IPS-11a (cell line): ENCODE measurements at regions not wholly inside any gene's neighbourhood (a gene's known extent, or its start where the extent isn't known, plus 50 kb on each side); places are given as distances from the start of the nearest gene placed in this dataset.
"Not testable (repeated sequence)": the region's sequence is repeated elsewhere in the genome, so short reads cannot be mapped to it uniquely, and the experiment has no call there.

ENCODE experiments used
- H3K4me3 ChIP-seq: one replicate; pipeline ENCODE4 v1.5.1; 2013; ENCODE audit warnings: low read depth, low read length, control low read depth

DNA sequence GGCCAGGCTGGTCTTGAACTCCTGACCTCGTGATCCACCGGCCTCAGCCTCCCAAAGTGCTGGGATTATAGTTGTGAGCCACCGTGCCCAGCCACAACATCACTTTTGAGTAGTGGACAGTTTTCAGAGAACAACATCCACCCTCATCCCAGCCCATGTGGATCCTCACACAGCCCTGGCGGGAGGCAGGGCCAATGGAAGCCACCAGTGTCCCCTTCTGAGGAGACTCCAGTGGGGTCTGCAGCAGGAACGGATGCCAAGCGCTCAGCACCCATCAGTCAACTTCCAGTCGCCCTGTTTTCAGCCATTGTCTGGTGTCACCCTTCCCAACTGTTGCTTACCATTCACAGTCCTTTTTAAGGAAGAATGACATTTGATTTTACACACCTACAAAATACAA is 302.5 kb downstream of the BCL2L11 start:
- H3K4me3 ChIP-seq = not testable (repeated sequence)

DNA sequence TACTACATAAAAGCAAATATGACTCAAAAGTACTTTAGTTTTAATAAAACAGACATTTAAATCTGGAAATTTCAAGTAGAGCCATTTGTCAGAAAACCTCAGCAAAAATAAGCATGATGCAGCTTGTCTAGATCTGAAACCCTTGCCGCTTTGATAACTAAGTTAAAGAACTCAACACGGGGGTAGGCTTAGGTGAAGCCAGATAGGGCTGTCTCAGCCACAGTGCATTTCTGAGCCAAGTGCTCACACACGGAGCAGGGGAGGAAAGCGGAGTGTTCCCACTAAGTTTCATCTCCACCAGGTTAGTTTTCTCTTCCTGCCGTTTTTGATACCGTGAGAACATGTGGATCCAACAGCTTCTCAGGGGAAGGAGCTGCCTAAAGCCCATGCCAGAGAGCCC is 303.5 kb downstream of the BCL2L11 start:
- not testable (repeated sequence) for H3K4me3 ChIP-seq

DNA sequence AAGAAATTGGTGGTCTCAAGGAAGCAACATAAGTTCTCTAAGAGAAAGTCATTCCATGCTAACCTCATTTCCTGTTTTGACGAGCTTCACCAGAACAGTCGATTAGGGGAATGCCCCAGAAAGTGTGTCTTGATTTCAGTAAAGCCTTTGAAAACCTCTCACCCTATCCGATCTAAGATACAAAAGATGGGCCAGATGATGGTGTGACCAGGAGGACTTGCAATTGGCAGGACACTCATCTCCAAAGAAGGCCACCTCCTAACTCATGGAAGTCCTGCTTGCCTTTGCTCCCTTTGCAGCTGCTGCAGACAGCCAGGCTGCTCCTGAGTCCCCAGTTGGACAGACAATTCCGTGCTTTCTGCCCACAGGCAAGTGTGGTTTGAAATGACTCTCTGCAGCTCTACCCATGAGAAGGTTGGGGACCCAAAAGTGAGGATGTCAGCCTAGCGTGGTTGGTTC is 304.2 kb downstream of the BCL2L11 start:
- H3K4me3 ChIP-seq = not testable (repeated sequence)

DNA sequence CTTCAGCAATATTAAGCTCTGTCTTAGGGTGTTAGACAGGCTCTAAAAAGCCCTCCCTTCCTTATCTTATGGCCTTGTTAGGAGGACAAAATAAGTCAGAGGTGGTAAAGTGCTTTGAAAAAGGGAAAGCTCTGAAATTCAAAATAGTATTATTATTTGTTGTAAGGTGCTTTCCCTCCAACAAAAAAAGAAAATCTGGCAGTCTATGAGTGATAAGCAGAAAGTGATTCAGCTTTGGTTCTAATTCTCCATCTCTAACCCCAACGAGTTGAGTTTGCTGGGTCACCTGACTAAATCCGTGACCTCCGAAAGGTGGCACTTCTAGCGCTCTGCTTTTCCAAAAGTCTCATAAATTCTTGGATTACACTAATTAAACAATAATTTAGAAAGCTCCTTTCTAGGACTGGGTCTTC is 305.1 kb downstream of the BCL2L11 start:
- not testable (repeated sequence) for H3K4me3 ChIP-seq

DNA sequence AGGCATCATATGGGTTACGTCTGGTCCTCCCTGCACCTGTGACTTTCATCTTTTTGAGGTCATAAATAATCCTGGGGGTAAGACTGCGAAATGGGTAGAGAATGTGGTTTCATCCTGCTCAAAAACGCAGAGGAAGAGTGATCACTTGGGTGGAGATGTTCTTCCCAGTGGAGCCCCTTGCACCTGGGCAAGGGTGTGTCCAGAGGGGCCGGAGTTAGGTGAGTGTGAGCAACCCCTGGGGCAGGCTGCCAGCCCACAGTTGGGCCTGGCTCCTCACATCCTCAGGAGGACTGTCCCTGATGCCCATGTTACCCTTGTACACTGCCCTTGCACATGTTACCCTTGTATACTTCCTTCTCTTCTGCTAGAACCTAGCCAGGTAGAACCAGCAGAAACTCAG is 306.6 kb downstream of the BCL2L11 start:
- H3K4me3 ChIP-seq = not testable (repeated sequence)

DNA sequence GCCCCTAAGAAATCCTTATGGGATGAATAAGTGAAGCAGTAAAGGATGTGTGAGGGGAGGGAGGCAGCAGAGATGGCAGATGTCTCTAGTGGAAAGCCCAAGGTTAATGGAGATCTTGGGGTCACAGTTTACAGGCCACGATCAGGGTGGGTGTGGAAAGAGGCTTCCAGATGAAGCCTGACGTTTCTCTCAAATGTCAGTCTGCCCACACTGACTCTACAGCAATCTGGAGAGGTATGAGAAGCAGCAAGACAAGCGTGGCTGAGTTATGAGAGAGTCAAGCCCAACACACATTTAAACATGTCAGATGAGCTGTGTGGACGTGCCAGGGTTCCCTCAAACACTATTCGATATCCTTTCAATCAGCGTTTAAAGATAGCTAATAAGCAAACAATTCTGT is 308.2 kb downstream of the BCL2L11 start:
- not testable (repeated sequence) for H3K4me3 ChIP-seq

DNA sequence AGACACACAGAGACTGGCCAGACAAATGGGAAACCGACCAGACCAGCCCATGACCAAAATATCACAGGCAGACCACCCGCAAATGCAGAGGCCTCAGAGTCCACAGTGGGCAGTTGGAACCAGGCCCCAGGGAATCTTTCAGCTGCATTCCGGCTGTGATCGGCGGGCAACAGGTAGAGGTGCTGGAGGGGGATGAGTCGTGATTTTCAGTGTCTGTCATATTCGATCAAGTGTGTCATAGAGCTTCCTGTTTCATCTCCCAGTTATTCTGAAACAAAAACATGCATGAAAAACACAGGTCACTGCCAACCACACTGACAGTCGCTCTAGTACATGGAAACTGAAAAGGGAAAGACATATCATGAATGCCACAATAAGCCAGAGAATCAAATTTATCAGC is 308.6 kb downstream of the BCL2L11 start:
- H3K4me3 ChIP-seq = not testable (repeated sequence)

DNA sequence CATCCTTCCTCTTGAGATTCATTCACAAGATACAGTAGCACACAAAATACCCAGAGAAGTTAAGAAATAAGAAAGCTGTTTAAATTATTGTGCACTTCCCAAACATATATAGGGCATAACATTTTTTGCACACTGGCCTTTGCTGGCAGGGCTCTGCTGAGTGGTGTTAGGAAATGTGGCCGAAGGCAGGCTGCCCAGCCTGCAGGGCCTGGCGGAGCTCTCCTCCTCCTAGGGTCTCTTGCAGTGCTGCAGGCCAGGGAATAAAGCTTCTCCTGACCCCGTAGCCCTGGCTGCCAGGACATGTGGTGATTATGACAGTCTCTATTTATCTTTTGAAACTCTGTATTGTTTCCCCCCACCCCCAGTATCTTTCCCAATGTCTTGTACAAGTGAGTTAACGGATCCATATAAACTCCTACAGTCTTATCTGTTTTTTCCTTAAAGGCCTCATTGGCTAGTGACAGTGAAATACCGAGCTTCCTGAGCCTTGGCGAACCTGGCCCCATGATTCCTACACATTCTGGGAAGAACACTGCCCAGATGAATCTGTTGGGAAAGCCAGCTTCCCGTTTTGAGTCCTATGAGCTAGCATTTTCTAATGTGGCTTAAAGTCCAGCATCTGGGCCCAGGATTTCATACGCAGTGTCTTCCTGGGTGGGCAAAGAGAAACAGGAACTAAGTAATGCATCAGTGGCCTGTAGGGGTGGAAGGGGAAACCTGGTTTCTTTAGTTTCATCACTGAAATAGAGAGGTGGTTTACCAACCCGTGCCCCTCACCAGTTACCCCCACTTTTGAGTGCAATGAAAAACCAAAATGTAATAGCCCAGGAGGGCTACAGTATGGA is 310.3 kb downstream of the BCL2L11 start:
- not testable (repeated sequence) for H3K4me3 ChIP-seq

DNA sequence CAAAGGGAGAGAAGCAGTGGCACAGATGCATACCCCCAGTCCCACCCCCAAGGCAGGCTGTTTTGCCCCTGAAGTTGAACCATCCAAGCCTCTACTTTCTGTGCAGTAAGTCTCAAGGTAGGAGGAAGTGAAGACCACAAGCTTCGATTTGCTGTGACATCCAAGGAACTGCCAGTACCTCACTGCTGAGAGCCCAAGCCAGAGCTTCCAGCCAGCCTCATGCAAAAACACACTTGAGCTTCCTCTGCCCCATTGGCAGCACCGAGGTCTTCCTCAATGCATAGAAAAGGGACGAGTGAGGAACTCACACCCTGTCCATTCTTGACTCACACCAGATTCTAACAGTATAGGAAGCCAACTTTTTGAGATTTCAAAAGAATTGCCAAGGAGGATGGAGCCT is 311.7 kb downstream of the BCL2L11 start:
- H3K4me3 ChIP-seq = not testable (repeated sequence)

DNA sequence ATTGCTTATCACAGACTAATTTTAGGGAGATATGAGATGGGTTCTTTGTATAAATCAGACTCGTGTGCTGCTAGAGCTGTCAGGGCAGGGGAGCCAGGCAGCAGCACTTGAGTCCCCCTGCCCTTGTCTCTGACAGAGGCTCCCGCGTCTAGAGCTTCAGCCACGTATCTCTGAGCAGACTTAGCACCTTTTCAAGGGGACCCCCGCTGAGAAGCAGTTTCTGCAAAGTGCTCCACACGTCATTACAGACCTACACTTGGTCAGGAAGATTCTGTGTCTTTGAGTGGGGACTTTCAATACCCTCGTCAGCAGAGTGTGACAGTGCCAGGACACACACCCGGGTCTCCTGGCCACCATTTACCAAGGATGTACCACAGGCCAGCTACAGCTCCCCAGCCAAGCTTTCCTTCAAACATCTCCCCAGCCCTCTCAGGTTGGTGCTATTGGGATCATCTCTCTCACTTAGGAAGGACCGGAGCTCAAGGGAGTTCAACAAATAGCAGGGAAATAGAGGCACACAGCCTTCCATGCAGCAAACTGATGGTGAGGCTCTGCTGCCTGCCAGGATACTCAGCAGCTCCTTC is 312.3 kb downstream of the BCL2L11 start:
- not testable (repeated sequence) for H3K4me3 ChIP-seq

DNA sequence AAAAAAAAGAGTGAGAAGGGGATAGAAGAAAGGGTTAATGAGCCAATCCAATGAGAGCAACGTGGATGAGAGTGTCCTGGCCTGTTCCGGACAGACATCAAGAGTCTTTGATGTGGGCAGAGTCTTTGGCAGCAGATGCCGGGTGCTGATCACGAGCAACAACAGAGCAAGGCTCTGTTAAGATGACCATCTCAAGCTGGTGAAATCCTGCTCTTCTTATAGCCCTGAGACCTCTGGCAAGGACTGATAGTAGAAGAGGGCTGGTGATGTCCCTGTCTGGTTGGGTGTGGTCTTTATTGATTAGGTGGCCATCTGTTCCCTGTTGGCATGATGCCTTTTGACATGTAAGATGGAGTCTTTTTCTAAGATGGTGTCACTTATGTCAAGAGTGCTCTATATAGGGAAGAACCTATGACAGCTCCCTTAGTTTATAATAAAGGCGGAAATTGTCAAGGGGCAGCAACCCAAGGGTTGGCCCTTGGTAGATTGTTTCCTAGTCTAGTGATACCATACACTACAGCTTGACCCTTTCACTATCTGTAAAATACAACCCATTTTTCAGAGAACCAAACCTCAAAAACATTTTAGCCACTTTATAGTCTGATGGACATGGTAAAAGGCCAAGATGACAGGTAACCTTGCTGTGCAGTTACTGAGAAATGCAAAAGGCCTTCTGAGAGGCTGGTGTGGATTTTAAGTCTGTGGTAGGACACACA is 313.3 kb downstream of the BCL2L11 start:
- H3K4me3 ChIP-seq = not testable (repeated sequence)

DNA sequence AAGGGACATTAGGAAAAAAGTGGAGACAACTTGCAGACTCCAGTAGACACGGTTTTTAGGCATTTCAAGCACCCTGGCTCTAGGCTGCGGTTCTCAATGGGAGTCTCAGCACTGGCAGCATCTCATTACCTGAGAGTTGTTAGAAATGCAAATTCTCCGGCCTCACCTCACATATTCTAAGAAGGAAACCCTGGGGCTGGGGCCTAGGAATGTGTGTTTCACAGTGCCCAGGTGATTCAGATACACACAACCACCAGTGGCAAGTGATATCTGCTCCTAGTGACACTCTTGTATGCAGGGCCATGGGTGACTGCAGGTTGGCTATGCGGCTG is 313.9 kb downstream of the BCL2L11 start:
- H3K4me3 ChIP-seq = not testable (repeated sequence)

DNA sequence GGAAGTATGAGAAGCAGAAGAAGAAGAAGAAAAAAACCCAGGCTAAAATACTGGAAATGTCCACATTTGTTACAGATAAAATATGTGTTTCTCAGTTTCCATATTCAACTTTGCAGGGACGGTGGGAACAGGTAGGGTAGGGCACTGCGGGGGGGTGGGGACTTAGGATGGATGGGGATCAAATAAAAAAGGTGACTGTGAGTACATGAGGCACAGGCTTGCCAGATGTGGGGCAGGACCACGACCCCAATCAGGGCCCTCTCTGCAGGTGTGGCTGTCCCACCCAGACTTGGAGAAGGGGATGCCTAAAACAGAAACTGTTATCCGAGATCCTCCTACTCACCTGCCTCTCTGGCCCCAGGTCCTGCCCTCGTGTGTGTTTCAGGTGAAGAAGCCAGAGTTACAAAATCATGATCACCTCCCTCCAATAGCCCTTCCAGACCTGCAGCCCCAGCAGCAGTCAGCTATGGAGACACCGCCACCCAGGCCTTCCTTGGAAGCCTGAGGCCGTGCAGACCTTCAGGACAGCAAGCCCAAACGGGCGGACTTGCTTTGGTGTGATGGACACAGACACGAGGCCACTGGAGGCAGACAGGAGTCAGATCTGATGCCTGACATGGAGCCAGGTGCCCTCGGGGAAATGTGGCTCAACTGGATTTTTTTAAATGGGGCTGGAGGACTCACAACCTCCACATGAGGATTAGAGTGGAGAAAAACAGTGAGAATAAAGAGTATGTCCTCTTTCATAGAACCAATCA is 315.0 kb downstream of the BCL2L11 start:
- not testable (repeated sequence) for H3K4me3 ChIP-seq

DNA sequence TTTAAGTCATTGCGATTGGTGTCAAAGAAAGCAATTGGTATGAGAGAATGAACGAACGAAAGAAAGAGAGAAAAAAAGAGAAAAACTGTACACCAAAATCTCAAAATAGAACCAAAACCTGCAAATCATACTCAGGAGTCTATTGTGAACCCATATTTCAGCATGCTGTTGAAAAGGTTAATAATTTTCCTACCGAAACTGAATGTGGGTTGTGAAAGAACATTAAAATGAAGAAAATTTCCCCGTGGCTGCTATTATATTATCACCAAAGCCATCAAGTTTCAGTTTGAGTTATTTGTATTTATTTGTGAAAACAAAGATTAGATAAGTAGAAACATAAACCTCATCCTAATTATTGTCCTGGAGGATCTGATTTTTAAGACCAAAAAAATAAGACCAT is 315.7 kb downstream of the BCL2L11 start:
- not testable (repeated sequence) for H3K4me3 ChIP-seq

DNA sequence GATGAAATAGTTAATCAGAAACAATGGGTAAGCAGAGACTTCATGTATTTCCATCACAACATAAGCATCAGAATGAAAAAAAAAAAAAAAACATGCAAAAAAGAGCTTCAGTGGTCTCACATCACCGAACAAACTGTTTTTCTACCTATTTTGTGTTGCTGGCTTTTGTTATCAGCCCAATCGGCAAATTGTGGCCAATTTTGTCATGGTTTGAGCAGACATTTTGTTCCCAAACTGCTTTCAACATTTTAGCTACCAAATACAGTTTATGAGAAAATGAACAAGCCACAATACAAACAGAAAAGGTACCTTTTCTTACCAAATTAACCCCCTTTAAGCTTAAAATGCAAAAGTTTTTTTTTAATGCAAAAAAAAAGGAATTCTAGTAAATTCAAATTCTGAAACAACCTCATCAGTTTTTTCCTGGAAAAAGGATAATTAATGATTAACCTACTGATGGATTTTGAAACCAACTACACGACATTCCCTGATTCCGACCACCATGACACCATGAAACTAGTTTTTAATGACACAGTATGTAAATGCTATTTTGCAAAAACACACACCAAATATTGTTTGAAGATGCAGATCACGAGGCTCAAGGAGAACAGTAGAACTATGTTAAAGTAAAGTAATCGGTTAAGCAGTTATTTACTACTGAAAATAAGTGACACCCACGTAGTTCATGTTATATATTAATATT is 316.7 kb downstream of the BCL2L11 start:
- H3K4me3 ChIP-seq = not testable (repeated sequence)

DNA sequence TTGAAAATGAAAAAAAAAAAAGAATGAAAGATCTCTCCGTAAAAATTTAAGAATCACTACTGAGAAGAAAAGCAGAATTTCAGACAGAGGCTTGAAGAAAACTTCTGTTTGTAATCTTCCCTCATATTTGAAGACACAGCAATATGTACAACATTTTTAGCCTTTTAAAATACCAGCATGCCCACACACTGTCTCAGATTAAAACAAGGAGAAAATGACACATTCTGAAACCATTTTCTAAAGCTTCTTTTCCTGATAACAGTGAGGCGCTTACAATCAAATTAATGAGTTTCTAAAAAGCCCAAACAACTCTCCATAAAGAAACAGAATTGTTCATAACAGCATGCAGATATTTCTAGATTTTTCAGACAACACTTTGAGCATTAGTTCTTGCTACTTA is 317.4 kb downstream of the BCL2L11 start:
- not testable (repeated sequence) for H3K4me3 ChIP-seq

DNA sequence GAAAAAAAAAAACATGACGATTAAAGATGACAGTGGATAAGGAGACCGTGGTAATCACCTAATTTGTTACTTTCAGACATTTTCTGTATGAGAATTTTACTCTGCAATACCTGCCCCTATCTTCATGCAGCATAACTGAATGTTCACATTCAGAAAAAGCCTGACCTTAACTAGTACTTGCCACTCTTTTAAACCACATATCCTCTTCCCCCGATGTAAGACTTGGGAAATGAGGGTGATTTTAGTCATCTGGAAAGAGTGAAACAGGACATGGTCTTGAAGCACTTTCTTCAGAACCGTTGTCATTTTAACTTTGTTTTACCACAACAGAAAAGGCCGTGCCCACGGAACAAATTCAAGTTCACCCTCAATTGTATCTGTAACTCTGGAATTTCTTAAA is 318.5 kb downstream of the BCL2L11 start:
- not testable (repeated sequence) for H3K4me3 ChIP-seq

DNA sequence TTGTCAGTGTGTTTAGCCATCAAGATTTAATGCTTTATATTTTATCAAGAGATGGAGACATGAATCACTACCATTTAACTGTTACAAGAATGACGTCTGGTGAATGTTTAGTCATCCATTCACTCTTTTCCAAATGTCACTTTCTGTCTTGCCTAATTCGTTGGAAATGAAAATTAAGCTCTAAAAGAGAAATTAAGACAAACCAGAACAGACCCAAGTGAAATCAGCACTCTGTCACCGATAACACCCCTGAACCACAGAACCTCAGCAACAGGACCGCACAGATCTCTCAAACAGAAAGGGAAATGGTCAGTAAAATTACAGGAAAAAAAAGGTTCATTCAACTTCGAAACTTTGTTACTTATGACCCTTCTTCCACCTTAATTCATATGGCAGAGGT is 320.9 kb downstream of the BCL2L11 start:
- not testable (repeated sequence) for H3K4me3 ChIP-seq

DNA sequence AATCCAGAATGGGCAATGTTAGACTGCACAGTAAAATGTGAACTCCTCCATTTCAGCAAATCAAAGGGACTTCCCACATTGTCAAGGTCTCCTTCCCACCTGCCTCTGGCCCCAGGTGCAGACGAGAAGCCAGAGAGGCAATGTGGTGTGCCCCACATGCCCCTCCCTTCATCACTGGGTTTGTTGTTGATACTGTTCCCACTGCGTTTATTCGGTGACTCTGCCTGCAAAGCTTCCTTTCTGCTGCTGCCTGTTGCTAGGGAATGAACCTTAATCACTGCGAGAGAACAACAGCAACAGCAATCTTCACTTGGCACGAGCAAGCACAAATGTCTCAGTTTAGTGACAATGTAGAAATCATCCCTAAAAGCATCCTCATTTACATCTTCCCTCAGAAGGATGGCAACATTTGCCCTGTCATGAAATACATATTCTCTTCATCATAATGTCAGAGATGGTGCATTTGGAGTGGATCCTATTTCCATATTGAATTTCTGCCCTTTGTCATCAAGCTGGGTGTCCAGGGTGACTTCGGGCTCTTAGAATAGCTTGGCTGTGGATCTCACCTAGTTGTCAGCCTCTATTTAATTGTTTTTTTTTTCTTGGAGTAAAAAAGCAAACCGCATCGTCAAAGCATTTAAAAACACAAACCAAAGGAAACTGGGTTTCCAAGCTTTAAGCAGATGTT is 322.2 kb downstream of the BCL2L11 start:
- not testable (repeated sequence) for H3K4me3 ChIP-seq

DNA sequence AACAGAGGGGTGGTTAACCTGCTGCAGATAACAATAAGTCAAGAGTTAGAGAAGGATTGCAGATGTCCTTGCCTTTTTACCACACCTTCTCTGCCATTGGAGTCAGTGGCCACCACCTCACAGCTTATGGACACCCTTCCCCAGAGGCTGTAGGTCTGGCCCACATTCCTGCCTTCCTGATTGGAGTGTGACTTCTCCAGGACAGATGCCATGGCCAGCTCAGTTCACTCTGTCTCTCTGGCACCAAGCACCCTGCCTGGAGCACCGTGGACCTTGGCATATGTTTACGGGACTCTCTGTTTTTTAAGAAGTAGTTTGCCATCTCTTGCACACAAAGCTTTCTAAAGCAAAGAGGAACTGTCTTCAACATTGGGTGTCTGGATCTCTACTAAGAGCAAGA is 323.8 kb downstream of the BCL2L11 start:
- H3K4me3 ChIP-seq = not testable (repeated sequence)
